ENCODE measurements at regions not wholly inside any gene's neighbourhood (a gene's known extent, or its start where the extent isn't known, plus 50 kb on each side); places are given as distances from the start of the nearest gene placed in this dataset.

- DNase-seq (no peak), ATAC-seq (peak in 3 of 4 donors; percentile 16 to 64 (median 56))
- intact Hi-C loops (cut with DNase I) = loop anchor here in 8 of 10 donors (2.0 to 10.0 kb wide), 7 partner anchors 40 to 225 kb away; partner anchors contain the start of genes TRMT10A (in 7 of the 8) and DNAJB14 (in 2 of the 8)
Measured at GRCh38 chr4:99722725-99723124, 65.1 kb upstream of the C4orf54 start.

DNA sequence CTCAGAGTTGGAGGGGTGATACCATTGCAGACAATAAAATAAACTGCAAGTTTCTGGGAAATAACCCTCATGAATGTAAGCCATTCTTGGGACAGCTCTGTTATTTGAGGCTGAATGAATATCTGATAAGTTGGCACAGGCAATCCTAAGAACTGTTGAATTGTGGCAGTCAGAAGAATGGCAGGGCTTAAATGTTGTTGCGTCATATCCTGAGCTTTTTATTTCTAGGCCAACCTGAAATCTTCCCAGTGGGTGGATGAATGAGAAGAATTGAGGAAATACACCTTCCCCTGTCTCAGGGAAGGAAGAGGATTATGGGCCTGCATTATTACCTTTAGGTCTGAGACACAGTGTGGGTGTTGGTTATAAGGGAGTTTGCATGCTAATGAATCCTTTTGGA, 64.4 kb upstream of the C4orf54 start:
- ATAC-seq (no peak), DNase-seq (no peak)
- Histone ChIP-seq H3K36me3 (no peaks in the 10 kb centered on the region), H3K27ac (peak overlapping the region in 8 of 12 donors; percentile 40 to 77 (median 68)), H3K4me1 (peaks cover 0 to 27% (median 14%) of the 10 kb centered on the region in 12 donors), H3K4me3 (no peak overlapping the region), H3K27me3 (no peaks in the 10 kb centered on the region), H3K9me3 (no peaks in the 10 kb centered on the region)
- intact Hi-C loops (cut with DNase I) = loop anchor here in 8 of 10 donors (2.0 to 10.0 kb wide), 7 partner anchors 40 to 225 kb away; partner anchors contain the start of genes TRMT10A (in 7 of the 8) and DNAJB14 (in 2 of the 8)
- WGBS, 4 donors = 82 to 94% (median 86%) methylated on average over 1 of the region's 1 CpG
- no peak for TF ChIP-seq POLR2A (IDR thresholded peaks at IDR 0.05)
- TF ChIP-seq, protein P1, sequence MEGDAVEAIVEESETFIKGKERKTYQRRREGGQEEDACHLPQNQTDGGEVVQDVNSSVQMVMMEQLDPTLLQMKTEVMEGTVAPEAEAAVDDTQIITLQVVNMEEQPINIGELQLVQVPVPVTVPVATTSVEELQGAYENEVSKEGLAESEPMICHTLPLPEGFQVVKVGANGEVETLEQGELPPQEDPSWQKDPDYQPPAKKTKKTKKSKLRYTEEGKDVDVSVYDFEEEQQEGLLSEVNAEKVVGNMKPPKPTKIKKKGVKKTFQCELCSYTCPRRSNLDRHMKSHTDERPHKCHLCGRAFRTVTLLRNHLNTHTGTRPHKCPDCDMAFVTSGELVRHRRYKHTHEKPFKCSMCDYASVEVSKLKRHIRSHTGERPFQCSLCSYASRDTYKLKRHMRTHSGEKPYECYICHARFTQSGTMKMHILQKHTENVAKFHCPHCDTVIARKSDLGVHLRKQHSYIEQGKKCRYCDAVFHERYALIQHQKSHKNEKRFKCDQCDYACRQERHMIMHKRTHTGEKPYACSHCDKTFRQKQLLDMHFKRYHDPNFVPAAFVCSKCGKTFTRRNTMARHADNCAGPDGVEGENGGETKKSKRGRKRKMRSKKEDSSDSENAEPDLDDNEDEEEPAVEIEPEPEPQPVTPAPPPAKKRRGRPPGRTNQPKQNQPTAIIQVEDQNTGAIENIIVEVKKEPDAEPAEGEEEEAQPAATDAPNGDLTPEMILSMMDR (IDR thresholded peaks at IDR 0.05) = no peak

More at GRCh38 chr4:99722725-99723124, 65.1 kb upstream of the C4orf54 start:
- H3K27ac ChIP-seq = peak overlapping the region in 11 of 12 donors; percentile 1 to 77 (median 64)
- H3K36me3 ChIP-seq = no peaks in the 10 kb centered on the region
- no peak overlapping the region for H3K4me3 ChIP-seq
- H3K9me3 ChIP-seq = peaks cover 0 to 5% (median 0%) of the 10 kb centered on the region in 12 donors
- no peak for TF ChIP-seq POLR2A (IDR thresholded peaks at IDR 0.05)
- TF ChIP-seq, protein P1 (IDR thresholded peaks at IDR 0.05) = no peak
- H3K27me3 ChIP-seq = no peaks in the 10 kb centered on the region
- 47 to 50% (median 48%) methylated on average over 4 of the region's 4 CpGs for WGBS, 4 donors
- H3K4me1 ChIP-seq = peaks cover 0 to 27% (median 14%) of the 10 kb centered on the region in 12 donors

- no peaks in the 10 kb centered on the region for H3K36me3 ChIP-seq
- H3K27ac ChIP-seq = no peak overlapping the region
- H3K9me3 ChIP-seq = no peaks in the 10 kb centered on the region
- peaks cover 0 to 27% (median 14%) of the 10 kb centered on the region in 12 donors for H3K4me1 ChIP-seq
- ATAC-seq (no peak), DNase-seq (no peak)
- no peak overlapping the region for H3K4me3 ChIP-seq
- TF ChIP-seq, protein P1 (IDR thresholded peaks at IDR 0.05) = no peak
- no peak for TF ChIP-seq POLR2A (IDR thresholded peaks at IDR 0.05)
- intact Hi-C loops (cut with DNase I) = loop anchor here in 8 of 10 donors (5.0 to 10.0 kb wide), 6 partner anchors 38 to 227 kb away; partner anchors contain the start of genes TRMT10A (in 7 of the 8) and DNAJB14 (in 2 of the 8)
- H3K27me3 ChIP-seq = no peaks in the 10 kb centered on the region
Measured at GRCh38 chr4:99720206-99720605, 62.6 kb upstream of the C4orf54 start.

DNA sequence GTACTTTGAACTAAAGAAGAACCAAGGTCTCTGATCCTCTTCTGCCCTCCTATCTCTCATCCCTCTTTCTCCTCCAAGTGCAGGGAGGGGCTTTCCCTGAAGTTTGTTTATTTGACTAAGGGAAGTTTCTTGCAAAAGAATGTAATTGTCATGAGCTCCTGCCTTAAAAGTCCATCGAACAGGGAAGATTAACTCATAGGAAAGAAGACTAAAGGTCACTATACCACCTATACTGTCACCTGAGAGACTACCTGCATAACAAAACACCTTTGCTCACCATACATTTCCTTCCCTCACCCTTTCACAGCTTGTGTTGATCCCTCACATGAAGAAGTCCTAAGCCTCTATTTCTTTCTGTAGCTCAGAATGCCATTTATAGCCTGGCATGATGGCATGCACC, 59.4 kb upstream of the C4orf54 start:
- WGBS, 4 donors = 30 to 64% (median 48%) methylated on average over 1 of the region's 1 CpG
- Histone ChIP-seq H3K4me1 (peaks cover 0 to 11% (median 1%) of the 10 kb centered on the region in 12 donors), H3K27ac (no peak overlapping the region), H3K27me3 (no peaks in the 10 kb centered on the region), H3K9me3 (no peaks in the 10 kb centered on the region), H3K4me3 (no peak overlapping the region), H3K36me3 (no peaks in the 10 kb centered on the region)
- no peak for TF ChIP-seq POLR2A (IDR thresholded peaks at IDR 0.05)
- TF ChIP-seq, protein P1 (IDR thresholded peaks at IDR 0.05) = no peak
- ATAC-seq = no peak
- no peak for DNase-seq
- intact Hi-C loops (cut with DNase I) = no loop called here
